Fibroblast of the aortic adventitia (primary cell): ENCODE measurements at regions not wholly inside any gene's neighbourhood (a gene's known extent, or its start where the extent isn't known, plus 50 kb on each side); places are given as distances from the start of the nearest gene placed in this dataset.

Experiments
- DNase-seq: peaks from one replicate; pipeline ENCODE4 v3.0.0-alpha.2; 2010; ENCODE audit warnings: low read depth
- H3K4me3 ChIP-seq: 2 replicates; pipeline ENCODE4 v1.5.1; 2011; ENCODE audit warnings: low read depth, mild to moderate bottlenecking, control low read depth, low read length, moderate library complexity
- TF ChIP-seq, protein P1 (sequence below): IDR thresholded peaks from 2 replicates; pipeline ENCODE4 v1.5.1; 2011; ENCODE audit warnings: mild to moderate bottlenecking, low read length, control low read depth, inconsistent platforms; ENCODE audit not compliant: insufficient read depth

DNA sequence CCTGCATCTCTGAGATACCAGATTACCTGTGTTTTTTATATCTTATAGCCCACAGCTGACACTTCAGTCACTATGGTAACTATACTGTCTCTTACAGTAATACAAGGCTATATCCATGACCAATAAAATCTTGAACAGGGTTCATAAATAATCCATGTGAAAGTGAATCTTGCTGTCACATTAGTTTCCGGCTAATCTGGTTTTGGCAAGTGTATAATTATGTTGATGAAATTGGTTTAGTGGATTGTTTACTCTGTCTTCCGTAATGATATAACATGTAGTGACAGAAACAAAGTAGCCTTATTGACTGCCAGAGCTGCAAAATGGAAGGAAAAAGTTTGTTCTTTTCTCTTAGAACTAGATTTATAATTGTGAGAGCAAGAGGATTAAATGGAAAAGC, 686.6 kb upstream of the PABPC4L start:
- no peak overlapping the region for H3K4me3 ChIP-seq
- no peak for DNase-seq
- TF ChIP-seq, protein P1, sequence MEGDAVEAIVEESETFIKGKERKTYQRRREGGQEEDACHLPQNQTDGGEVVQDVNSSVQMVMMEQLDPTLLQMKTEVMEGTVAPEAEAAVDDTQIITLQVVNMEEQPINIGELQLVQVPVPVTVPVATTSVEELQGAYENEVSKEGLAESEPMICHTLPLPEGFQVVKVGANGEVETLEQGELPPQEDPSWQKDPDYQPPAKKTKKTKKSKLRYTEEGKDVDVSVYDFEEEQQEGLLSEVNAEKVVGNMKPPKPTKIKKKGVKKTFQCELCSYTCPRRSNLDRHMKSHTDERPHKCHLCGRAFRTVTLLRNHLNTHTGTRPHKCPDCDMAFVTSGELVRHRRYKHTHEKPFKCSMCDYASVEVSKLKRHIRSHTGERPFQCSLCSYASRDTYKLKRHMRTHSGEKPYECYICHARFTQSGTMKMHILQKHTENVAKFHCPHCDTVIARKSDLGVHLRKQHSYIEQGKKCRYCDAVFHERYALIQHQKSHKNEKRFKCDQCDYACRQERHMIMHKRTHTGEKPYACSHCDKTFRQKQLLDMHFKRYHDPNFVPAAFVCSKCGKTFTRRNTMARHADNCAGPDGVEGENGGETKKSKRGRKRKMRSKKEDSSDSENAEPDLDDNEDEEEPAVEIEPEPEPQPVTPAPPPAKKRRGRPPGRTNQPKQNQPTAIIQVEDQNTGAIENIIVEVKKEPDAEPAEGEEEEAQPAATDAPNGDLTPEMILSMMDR: no peak

GRCh38 chr4:134885436-134885835, 683.8 kb upstream of the PABPC4L start:
- H3K4me3 ChIP-seq: no peak overlapping the region
- no peak for DNase-seq
- TF ChIP-seq, protein P1: no peak

DNA sequence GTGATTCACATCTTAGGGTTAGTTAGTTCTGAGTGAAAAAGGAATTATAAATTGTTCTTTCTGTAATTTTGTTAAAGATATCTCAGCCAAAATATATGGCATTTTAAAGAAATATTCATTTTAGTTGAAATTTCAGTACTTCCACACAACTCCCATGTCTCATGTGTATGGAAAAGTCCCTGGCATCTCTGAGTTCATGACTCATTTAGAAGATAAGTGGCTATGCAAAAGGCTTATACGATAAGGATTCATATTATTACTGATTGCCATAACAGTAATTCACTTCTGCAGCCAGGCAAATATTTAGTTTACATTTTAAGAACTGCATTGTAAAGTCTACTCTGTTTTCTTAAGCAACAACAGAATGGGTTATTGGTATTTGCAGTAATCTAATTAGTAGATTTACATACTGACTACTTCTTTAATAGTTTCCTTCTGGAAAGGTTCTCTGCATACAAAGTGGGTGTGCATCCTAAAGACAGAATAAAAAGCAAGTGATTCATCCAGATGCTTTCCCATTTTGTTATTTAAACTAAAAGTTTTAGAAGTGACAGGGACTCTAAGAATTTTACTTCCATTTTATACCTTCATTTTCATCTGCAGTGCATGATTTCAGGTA, 682.4 kb upstream of the PABPC4L start:
- DNase-seq: no peak
- no peak overlapping the region for H3K4me3 ChIP-seq
- TF ChIP-seq, protein P1: no peak

- TF ChIP-seq, protein P1: no peak
- no peak for DNase-seq
- H3K4me3 ChIP-seq: no peak overlapping the region
Observed at GRCh38 chr4:134879019-134879418, 677.4 kb upstream of the PABPC4L start.

- TF ChIP-seq, protein P1: no peak
- no peak for DNase-seq
Observed at GRCh38 chr4:134867027-134867426, 665.4 kb upstream of the PABPC4L start.

DNA sequence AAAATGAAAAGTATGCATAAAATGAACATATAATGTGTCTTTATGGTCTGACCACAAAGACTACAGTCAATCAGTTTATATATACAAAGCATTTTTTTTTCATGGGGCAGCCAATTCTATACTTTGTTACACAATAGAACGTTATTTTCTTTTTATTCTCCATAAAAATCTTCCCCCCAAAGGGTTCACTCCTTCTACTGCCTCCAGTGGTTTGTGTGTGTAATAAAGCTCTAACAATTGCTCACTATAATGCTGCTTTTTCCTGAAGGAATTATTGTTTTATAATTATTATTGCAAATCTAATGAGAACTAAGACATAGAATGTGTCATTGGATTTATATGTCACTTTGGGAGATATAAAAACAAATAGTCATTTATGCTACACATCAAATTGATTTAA, 664.1 kb upstream of the PABPC4L start:
- no peak overlapping the region for H3K4me3 ChIP-seq
- TF ChIP-seq, protein P1: no peak
- DNase-seq: no peak

More at GRCh38 chr4:134867027-134867426, 665.4 kb upstream of the PABPC4L start:
- H3K4me3 ChIP-seq: no peak overlapping the region

DNA sequence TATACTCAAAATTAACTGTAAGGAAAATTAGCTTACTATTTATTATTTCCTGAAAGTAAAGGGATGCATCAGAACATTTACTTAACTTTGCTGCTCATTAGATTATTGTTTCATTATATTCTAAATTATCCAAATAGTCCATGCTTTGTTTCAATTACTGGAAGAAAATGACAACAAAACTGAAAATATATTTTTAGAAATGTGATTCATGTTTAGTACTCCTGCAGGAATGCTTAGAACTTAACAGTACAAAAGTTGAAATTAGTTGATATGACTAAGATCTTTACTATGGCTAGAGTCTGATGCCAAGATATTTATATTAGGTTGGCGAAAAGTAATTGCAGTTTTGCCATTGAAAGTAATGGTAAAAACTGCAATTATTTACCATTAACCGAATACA, 660.5 kb upstream of the PABPC4L start:
- DNase-seq: no peak
- H3K4me3 ChIP-seq: no peak overlapping the region
- TF ChIP-seq, protein P1: no peak
